ENCODE measurements at regions not wholly inside any gene's neighbourhood (a gene's known extent, or its start where the extent isn't known, plus 50 kb on each side); places are given as distances from the start of the nearest gene placed in this dataset.

DNA sequence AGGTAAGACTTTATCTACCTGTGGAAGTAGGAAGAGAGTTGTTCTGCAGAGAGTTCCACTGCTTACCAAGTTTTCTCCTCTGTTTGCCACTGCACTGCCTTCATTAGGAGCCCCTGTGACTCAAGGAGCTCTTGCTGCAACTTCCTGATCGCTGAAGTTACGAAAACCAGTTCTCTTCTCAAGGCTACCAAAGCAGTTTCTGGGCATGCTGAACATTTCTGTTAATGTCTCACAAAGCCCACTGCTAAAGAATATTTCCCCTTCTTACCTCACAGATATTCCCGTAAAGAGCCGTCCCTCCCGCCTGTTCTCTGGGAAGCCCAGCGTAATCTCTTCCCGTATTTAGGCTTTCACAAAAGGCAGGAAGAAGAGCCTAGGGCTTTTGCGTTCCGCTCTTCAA is 82.6 kb upstream of the OXGR1 start:
- DNase-seq (ENCODE audit: low read depth in 1 of 2, low spot score in 2 of 2) (no peak), FAIRE-seq (no peak)
- Histone ChIP-seq H2BK120ac (replicated peaks; ENCODE audit: low read depth, low read length) (no peak overlapping the region), H4K91ac (replicated peaks; ENCODE audit: insufficient read length, low read length) (no peak overlapping the region), H3K56ac (replicated peaks; ENCODE audit: insufficient read length, low read depth, low read length) (no peak overlapping the region), H2BK15ac (ENCODE audit: low read length) (no peak overlapping the region), H2BK12ac (ENCODE audit: low read depth, low read length) (no peak overlapping the region), H4K5ac (ENCODE audit: insufficient read length, low read depth, low read length) (no peak overlapping the region), H3K79me1 (ENCODE audit: low read depth, low read length) (no peaks in the 10 kb centered on the region), H3K27me3 (replicated peaks in 1 of 4; ENCODE audit: control insufficient read depth in 3 of 4, extremely low read depth in 1 of 4, insufficient read depth in 3 of 4, low read length in 3 of 4) (no peaks in the 10 kb centered on the region), H3K27ac (ENCODE audit: low read depth, low read length) (no peak overlapping the region), H3K18ac (ENCODE audit: extremely low read depth, low read length) (no peak overlapping the region), H4K20me1 (replicated peaks in 1 of 2; ENCODE audit: control insufficient read depth in 1 of 2, insufficient read depth in 2 of 2, low read length in 2 of 2) (no peaks in the 10 kb centered on the region), H3K9me3 (ENCODE audit: insufficient read depth in 2 of 2, low read depth in 1 of 2, low read length in 1 of 2) (no peaks in the 10 kb centered on the region; a peak in 1 of 4 replicates), H3K23me2 (ENCODE audit: low read depth, low read length) (no peaks in the 10 kb centered on the region), H4K8ac (ENCODE audit: extremely low read depth, insufficient read depth, low read length) (no peak overlapping the region), H2BK20ac (ENCODE audit: low read length) (no peak overlapping the region), H2AFZ (ENCODE audit: low read length) (peak overlapping the region; percentile 92; the same call in 1 of the 2 replicates), H2BK5ac (ENCODE audit: low read depth, low read length) (no peak overlapping the region), H3K4me3 (ENCODE audit: extremely low read depth in 1 of 4, insufficient read depth in 2 of 4, low read depth in 3 of 4, low read length in 4 of 4) (no peak overlapping the region), H3K4ac (replicated peaks; ENCODE audit: insufficient read length, low read depth, low read length) (no peak overlapping the region), H3K4me1 (replicated peaks in 1 of 4; ENCODE audit: control insufficient read depth in 3 of 4, insufficient read depth in 4 of 4, low read length in 3 of 4) (no peaks in the 10 kb centered on the region), H2AK5ac (ENCODE audit: low read depth, low read length) (no peak overlapping the region), H3K9ac (replicated peaks in 1 of 4; ENCODE audit: extremely low read depth in 1 of 4, low read depth in 3 of 4, low read length in 3 of 4) (no peak overlapping the region), H3K14ac (ENCODE audit: insufficient read length) (no peak overlapping the region), H3K23ac (ENCODE audit: insufficient read length) (no peak overlapping the region), H3K4me2 (ENCODE audit: insufficient read depth in 1 of 2, low read depth in 2 of 2, low read length in 2 of 2) (no peak overlapping the region), H3K79me2 (ENCODE audit: control insufficient read depth in 1 of 2, insufficient read depth in 2 of 2, low read length in 2 of 2) (no peaks in the 10 kb centered on the region), H3K36me3 (ENCODE audit: control insufficient read depth in 2 of 4, insufficient read depth in 4 of 4, low read length in 3 of 4) (no peaks in the 10 kb centered on the region)
- WGBS, 2 experiments (ENCODE audit: extremely low coverage in 1 of 2, insufficient coverage in 1 of 2, insufficient read length in 1 of 2, insufficient replicate concordance in 2 of 2, low coverage in 1 of 2, low lambda C conversion rate in 2 of 2, missing lambda C conversion rate in 1 of 2) = 83% methylated on average over 9 of the region's 9 CpGs; no CpG with 5 or more reads in 1 of the 2 experiments
- CTCF ChIA-PET (ENCODE audit: partially characterized antibody) = interaction anchor here (0.6 to 2.1 kb wide), 4 partner anchors 10 to 389 kb away, joined by 3 to 5 read pairs (median 4); no protein-coding TSS in a partner anchor
- POLR2A ChIA-PET (ENCODE audit: partially characterized antibody) = no interaction called here
- TF ChIP-seq CEBPB (IDR thresholded peaks at IDR 0.05; ENCODE audit: low read depth, low read length) (no peak), TAF1 (IDR thresholded peaks at IDR 0.05; ENCODE audit: low read depth, low read length) (no peak), CREB1 (IDR thresholded peaks at IDR 0.05) (no peak), ASH2L (IDR thresholded peaks at IDR 0.05; ENCODE audit: low read length) (no peak), HDAC2 (IDR thresholded peaks at IDR 0.05; ENCODE audit: borderline replicate concordance in 1 of 2, low read depth in 2 of 2, low read length in 2 of 2) (no peak), BACH1 (IDR thresholded peaks at IDR 0.05; ENCODE audit: low read length) (no peak), FOSL1 (IDR thresholded peaks at IDR 0.05; ENCODE audit: insufficient read depth, low read depth, low read length) (no peak), SUZ12 (IDR thresholded peaks at IDR 0.05; ENCODE audit: low read length) (no peak), TBP (IDR thresholded peaks at IDR 0.05; ENCODE audit: low read depth, low read length) (no peak), CHD1 (IDR thresholded peaks at IDR 0.05; ENCODE audit: low read depth, low read length) (no peak), SIN3A (conservative IDR thresholded peaks at IDR 0.05 in 1 of 2, IDR thresholded peaks at IDR 0.05 in 1 of 2; ENCODE audit: low read depth in 1 of 2, low read length in 2 of 2) (no peak), YY1 (IDR thresholded peaks at IDR 0.05; ENCODE audit: low read depth, low read length) (no peak), SP1 (IDR thresholded peaks at IDR 0.05; ENCODE audit: low read depth, low read length) (no peak), SRF (IDR thresholded peaks at IDR 0.05; ENCODE audit: low read depth, low read length) (no peak)
